HG03135 (cell line): ENCODE measurements at regions not wholly inside any gene's neighbourhood (a gene's known extent, or its start where the extent isn't known, plus 50 kb on each side); places are given as distances from the start of the nearest gene placed in this dataset.

Experiments
- ATAC-seq: cut with Tn5 transposase; IDR thresholded peaks from one replicate; pipeline ENCODE4 v1.9.1; 2021; ENCODE audit warnings: mild to moderate bottlenecking, moderate library complexity; ENCODE audit not compliant: unreplicated experiment

GRCh38 chr6:93972791-93973190 lies 553.4 kb upstream of the EPHA7 start:
- no peak for ATAC-seq

- no peak for ATAC-seq
Observed at GRCh38 chr6:93970684-93971083, 551.3 kb upstream of the EPHA7 start.

GRCh38 chr6:93968126-93968525 lies 548.8 kb upstream of the EPHA7 start:
- ATAC-seq: no peak

- no peak for ATAC-seq
Observed at GRCh38 chr6:93964926-93965325, 545.6 kb upstream of the EPHA7 start.

GRCh38 chr6:93964321-93964720 lies 545.0 kb upstream of the EPHA7 start:
- ATAC-seq: no peak

- ATAC-seq: no peak
Observed at GRCh38 chr6:93962566-93962965, 543.2 kb upstream of the EPHA7 start.

GRCh38 chr6:93954584-93954983 lies 535.2 kb upstream of the EPHA7 start:
- ATAC-seq: no peak

GRCh38 chr6:93943661-93944060 lies 524.3 kb upstream of the EPHA7 start:
- no peak for ATAC-seq

GRCh38 chr6:93940381-93940780 lies 521.0 kb upstream of the EPHA7 start:
- no peak for ATAC-seq

GRCh38 chr6:93932175-93932574 lies 512.8 kb upstream of the EPHA7 start:
- no peak for ATAC-seq

- ATAC-seq: no peak
Observed at GRCh38 chr6:93927731-93928130, 508.4 kb upstream of the EPHA7 start.

- ATAC-seq: no peak
Observed at GRCh38 chr6:93919365-93919764, 500.0 kb upstream of the EPHA7 start.

GRCh38 chr6:93918258-93918657 lies 498.9 kb upstream of the EPHA7 start:
- ATAC-seq: no peak

GRCh38 chr6:93917216-93917615 lies 497.9 kb upstream of the EPHA7 start:
- ATAC-seq: no peak

- no peak for ATAC-seq
Observed at GRCh38 chr6:93916716-93917115, 497.4 kb upstream of the EPHA7 start.

- no peak for ATAC-seq
Observed at GRCh38 chr6:93915961-93916360, 496.6 kb upstream of the EPHA7 start.

- no peak for ATAC-seq
Observed at GRCh38 chr6:93902517-93902916, 483.2 kb upstream of the EPHA7 start.

- no peak for ATAC-seq
Observed at GRCh38 chr6:93900142-93900541, 480.8 kb upstream of the EPHA7 start.

GRCh38 chr6:93896081-93896480 lies 476.7 kb upstream of the EPHA7 start:
- no peak for ATAC-seq

- ATAC-seq: no peak
Observed at GRCh38 chr6:93894521-93894920, 475.2 kb upstream of the EPHA7 start.

- ATAC-seq: no peak
Observed at GRCh38 chr6:93889713-93890112, 470.4 kb upstream of the EPHA7 start.

GRCh38 chr6:93886416-93886815 lies 467.1 kb upstream of the EPHA7 start:
- ATAC-seq: no peak

- no peak for ATAC-seq
Observed at GRCh38 chr6:93859971-93860370, 440.6 kb upstream of the EPHA7 start.

- ATAC-seq: no peak
Observed at GRCh38 chr6:93858213-93858612, 438.9 kb upstream of the EPHA7 start.
